Liver (tissue), 8 donors: ENCODE measurements at regions not wholly inside any gene's neighbourhood (a gene's known extent, or its start where the extent isn't known, plus 50 kb on each side); places are given as distances from the start of the nearest gene placed in this dataset.

Source experiments
- DNase-seq: peaks from one replicate; pipeline ENCODE4 v3.0.0-alpha.2; 2017; ENCODE audit warnings: low spot score
- H3K27ac ChIP-seq, 2 donors: one replicate each; pipeline ENCODE4 v1.7.0; 2013; ENCODE audit warnings: inconsistent platforms in 2 of 2, low read length in 2 of 2, control low read depth in 1 of 2, low read depth in 1 of 2, mild to moderate bottlenecking in 1 of 2
- H3K27me3 ChIP-seq, 4 donors: one replicate each; pipeline versions ENCODE4 v1.6.1 to v1.7.0; 2013; ENCODE audit warnings: low read length in 3 of 4, inconsistent platforms in 1 of 4, mild to moderate bottlenecking in 1 of 4, moderate library complexity in 1 of 4; ENCODE audit not compliant: control insufficient read depth in 4 of 4, insufficient read depth in 4 of 4
- H3K36me3 ChIP-seq, 4 donors: one replicate each; pipeline versions ENCODE4 v1.6.1 to v1.7.0; 2013; ENCODE audit warnings: low read length in 3 of 4, mild to moderate bottlenecking in 3 of 4, low read depth in 1 of 4, moderate library complexity in 1 of 4; ENCODE audit not compliant: control insufficient read depth in 4 of 4, insufficient read depth in 3 of 4
- H3K4me1 ChIP-seq, 4 donors: one replicate each; pipeline versions ENCODE4 v1.6.1 to v1.7.0; 2013; ENCODE audit warnings: low read length in 3 of 4, mild to moderate bottlenecking in 3 of 4, moderate library complexity in 1 of 4; ENCODE audit not compliant: control insufficient read depth in 4 of 4, insufficient read depth in 4 of 4
- H3K4me3 ChIP-seq, 3 donors: one replicate each; pipeline versions ENCODE4 v1.6.1 to v1.7.0; 2013; ENCODE audit warnings: low read length in 3 of 3, control low read depth in 1 of 3, low read depth in 1 of 3, mild to moderate bottlenecking in 1 of 3
- H3K9ac ChIP-seq, 2 donors: one replicate each; pipeline ENCODE4 v1.7.0; 2013; ENCODE audit warnings: low read length in 2 of 2, mild to moderate bottlenecking in 2 of 2, moderate library complexity in 2 of 2, control low read depth in 1 of 2, low read depth in 1 of 2
- H3K9me3 ChIP-seq, 4 donors: one replicate each; pipeline versions ENCODE4 v1.6.1 to v1.7.0; 2013; ENCODE audit warnings: low read length in 3 of 4; ENCODE audit not compliant: control insufficient read depth in 4 of 4
- EGR1 ChIP-seq, 2 donors: IDR thresholded peaks; 2 replicates each; pipeline ENCODE4 v1.6.1; 2016 to 2018; ENCODE audit warnings: antibody characterized with exemption in 2 of 2, low read depth in 2 of 2
- FOXA1 ChIP-seq: IDR thresholded peaks from 2 replicates; pipeline ENCODE4 v1.6.1; 2016; ENCODE audit warnings: antibody characterized with exemption
- FOXA2 ChIP-seq: IDR thresholded peaks from 2 replicates; pipeline ENCODE4 v1.6.1; 2016; ENCODE audit warnings: antibody characterized with exemption
- GABPA ChIP-seq, 2 donors: IDR thresholded peaks in 1 of 2; conservative IDR thresholded peaks in 1 of 2; 2 replicates each; pipeline ENCODE4 v1.6.1; 2016; ENCODE audit warnings: antibody characterized with exemption in 2 of 2, mild to moderate bottlenecking in 1 of 2, moderate library complexity in 1 of 2
- HNF4A ChIP-seq, 2 donors: conservative IDR thresholded peaks; 2 replicates each; pipeline ENCODE4 v1.6.1; 2016; ENCODE audit warnings: antibody characterized with exemption in 2 of 2, mild to moderate bottlenecking in 2 of 2
- HNF4G ChIP-seq: IDR thresholded peaks from 2 replicates; pipeline ENCODE4 v1.6.1; 2016; ENCODE audit warnings: antibody characterized with exemption
- JUND ChIP-seq, 2 donors: IDR thresholded peaks; 2 replicates each; pipeline ENCODE4 v1.6.1; 2016; ENCODE audit warnings: antibody characterized with exemption in 2 of 2
- NR2F2 ChIP-seq: IDR thresholded peaks from 2 replicates; pipeline ENCODE4 v1.6.1; 2016; ENCODE audit warnings: antibody characterized with exemption
- RXRA ChIP-seq, 2 donors: IDR thresholded peaks; 2 replicates each; pipeline ENCODE4 v1.6.1; 2017 to 2018; ENCODE audit warnings: antibody characterized with exemption in 2 of 2, mild to moderate bottlenecking in 1 of 2
- SP1 ChIP-seq: IDR thresholded peaks from 2 replicates; pipeline ENCODE4 v1.6.1; 2018; ENCODE audit warnings: antibody characterized with exemption, mild to moderate bottlenecking
- TAF1 ChIP-seq: conservative IDR thresholded peaks from 2 replicates; pipeline ENCODE4 v1.6.1; 2016; ENCODE audit warnings: antibody characterized with exemption, mild to moderate bottlenecking
- YY1 ChIP-seq: IDR thresholded peaks from 2 replicates; pipeline ENCODE4 v1.6.1; 2016; ENCODE audit warnings: antibody characterized with exemption, mild to moderate bottlenecking
- WGBS: extraction: QIAGEN DNeasy Blood & Tissue Kit; methylation state at CpG from one replicate; pipeline ENCODE4 v1.1.7; 2013; 5-methylcytosine and 5-hydroxymethylcytosine counted together
- TF ChIP-seq, protein P1 (sequence below): IDR thresholded peaks from 2 replicates; pipeline ENCODE4 v1.6.1; 2016; ENCODE audit warnings: antibody characterized with exemption
- TF ChIP-seq, protein P2 (sequence below): IDR thresholded peaks from 2 replicates; pipeline ENCODE4 v1.6.1; 2016; ENCODE audit warnings: antibody characterized with exemption
- TF ChIP-seq, protein P3 (sequence below): IDR thresholded peaks from 2 replicates; pipeline ENCODE4 v1.6.1; 2016; ENCODE audit warnings: antibody characterized with exemption, mild to moderate bottlenecking
- TF ChIP-seq, protein P4 (sequence below): fragments of 150-350 bp; IDR thresholded peaks from 2 replicates; pipeline ENCODE4 v1.5.1; 2017; ENCODE audit warnings: improper control_type of control experiment, low read depth, low read length; ENCODE audit not compliant: missing input control
- TF ChIP-seq, protein P5 (sequence below): IDR thresholded peaks from 2 replicates; pipeline ENCODE4 v1.6.1; 2016; ENCODE audit warnings: antibody characterized with exemption
- donor health status: healthy.
- donor health status: healthy.
- donor health status: healthy.
- donor health status: healthy.
- donor health status: healthy.

DNA sequence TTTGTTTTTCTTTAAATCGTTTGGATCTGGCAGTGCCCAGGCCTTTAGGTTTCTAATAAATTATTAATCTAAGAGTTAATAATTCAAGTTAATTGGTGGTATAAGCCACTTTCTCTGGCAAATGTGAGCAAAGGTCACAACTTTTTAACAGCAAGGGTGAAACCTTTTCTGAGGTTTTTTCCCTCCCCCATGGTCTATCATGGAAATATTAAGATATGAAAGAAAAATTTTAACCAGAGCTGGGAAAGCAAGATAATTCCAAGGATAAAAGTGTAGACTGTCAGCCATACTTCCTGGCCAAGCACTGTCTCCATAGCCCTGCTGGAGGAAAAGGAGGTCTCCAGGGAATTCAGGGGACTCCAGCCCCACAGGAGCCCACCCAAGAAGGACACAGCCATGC lies 341.2 kb downstream of the SETD4 start:
- Histone ChIP-seq H3K36me3 (no peaks in the 10 kb centered on the region), H3K4me3 (peak overlapping the region in 1 of 3 donors; percentile 20), H3K4me1 (peaks cover 0 to 7% (median 3%) of the 10 kb centered on the region in 4 donors), H3K27ac (no peak overlapping the region), H3K27me3 (no peaks in the 10 kb centered on the region), H3K9me3 (no peaks in the 10 kb centered on the region), H3K9ac (no peak overlapping the region)
- 27% methylated on average over 1 of the region's 1 CpG for WGBS
- TF ChIP-seq RXRA (IDR thresholded peaks at IDR 0.05) (peak in 1 of 2 donors; percentile 17), JUND (IDR thresholded peaks at IDR 0.05) (no peak), SP1 (peak; percentile 33), HNF4A (conservative IDR thresholded peaks at IDR 0.05) (peak in 1 of 2 donors; percentile 44)
- DNase-seq = no peak

DNA sequence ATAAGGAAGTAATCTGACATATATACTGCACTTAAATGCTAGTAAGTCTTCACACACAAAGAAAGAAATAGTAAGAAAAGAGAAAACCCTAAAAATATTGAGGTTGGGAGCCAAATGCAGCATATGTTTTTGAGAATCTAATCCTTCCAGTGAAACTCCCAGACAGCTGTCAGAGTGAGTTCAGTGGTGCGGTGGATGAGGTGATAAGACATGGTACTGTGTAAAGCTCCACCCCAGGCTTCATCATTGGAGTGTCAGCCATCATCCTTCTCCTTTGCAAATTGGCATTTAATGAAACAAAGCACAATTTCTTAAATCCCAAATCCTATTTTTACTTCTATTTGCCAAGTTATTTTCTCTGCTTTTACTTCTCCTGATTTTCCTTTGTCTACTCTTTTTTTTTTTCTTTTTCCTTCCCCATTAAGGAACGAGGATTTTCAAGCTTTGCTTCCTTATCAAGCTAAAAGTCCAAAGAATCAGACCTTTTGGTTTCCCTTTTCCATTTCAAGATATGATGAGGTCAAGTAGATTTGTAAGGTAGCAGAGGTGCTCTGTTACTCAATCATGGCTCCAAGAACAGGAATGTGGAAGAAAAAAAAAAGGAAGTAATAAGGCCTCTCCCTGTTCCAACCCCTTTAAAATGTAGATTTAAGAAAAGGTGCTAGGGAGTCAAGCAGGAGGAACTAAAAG lies 343.3 kb downstream of the SETD4 start:
- Histone ChIP-seq H3K36me3 (no peaks in the 10 kb centered on the region), H3K27ac (no peak overlapping the region), H3K9me3 (no peaks in the 10 kb centered on the region), H3K4me3 (no peak overlapping the region), H3K4me1 (peaks cover 0 to 7% (median 3%) of the 10 kb centered on the region in 4 donors), H3K27me3 (no peaks in the 10 kb centered on the region), H3K9ac (no peak overlapping the region)
- no peak for DNase-seq
- no peak for TF ChIP-seq YY1
- TF ChIP-seq EGR1 (IDR thresholded peaks at IDR 0.05; ENCODE audit: low read depth in 2 of 2) = no peak
- no peak for TF ChIP-seq GABPA (IDR thresholded peaks at IDR 0.05 in 1 of 2, conservative IDR thresholded peaks at IDR 0.05 in 1 of 2)
- TF ChIP-seq FOXA2 = no peak
- TF ChIP-seq TAF1 = no peak
- no peak for TF ChIP-seq NR2F2
- TF ChIP-seq, protein P1, sequence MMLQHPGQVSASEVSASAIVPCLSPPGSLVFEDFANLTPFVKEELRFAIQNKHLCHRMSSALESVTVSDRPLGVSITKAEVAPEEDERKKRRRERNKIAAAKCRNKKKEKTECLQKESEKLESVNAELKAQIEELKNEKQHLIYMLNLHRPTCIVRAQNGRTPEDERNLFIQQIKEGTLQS = no peak
- no peak for TF ChIP-seq RXRA (IDR thresholded peaks at IDR 0.05)
- TF ChIP-seq, protein P2, sequence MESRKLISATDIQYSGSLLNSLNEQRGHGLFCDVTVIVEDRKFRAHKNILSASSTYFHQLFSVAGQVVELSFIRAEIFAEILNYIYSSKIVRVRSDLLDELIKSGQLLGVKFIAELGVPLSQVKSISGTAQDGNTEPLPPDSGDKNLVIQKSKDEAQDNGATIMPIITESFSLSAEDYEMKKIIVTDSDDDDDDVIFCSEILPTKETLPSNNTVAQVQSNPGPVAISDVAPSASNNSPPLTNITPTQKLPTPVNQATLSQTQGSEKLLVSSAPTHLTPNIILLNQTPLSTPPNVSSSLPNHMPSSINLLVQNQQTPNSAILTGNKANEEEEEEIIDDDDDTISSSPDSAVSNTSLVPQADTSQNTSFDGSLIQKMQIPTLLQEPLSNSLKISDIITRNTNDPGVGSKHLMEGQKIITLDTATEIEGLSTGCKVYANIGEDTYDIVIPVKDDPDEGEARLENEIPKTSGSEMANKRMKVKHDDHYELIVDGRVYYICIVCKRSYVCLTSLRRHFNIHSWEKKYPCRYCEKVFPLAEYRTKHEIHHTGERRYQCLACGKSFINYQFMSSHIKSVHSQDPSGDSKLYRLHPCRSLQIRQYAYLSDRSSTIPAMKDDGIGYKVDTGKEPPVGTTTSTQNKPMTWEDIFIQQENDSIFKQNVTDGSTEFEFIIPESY = no peak
- no peak for TF ChIP-seq HNF4A (conservative IDR thresholded peaks at IDR 0.05)
- TF ChIP-seq FOXA1 = no peak
- no peak for TF ChIP-seq SP1
- no peak for TF ChIP-seq HNF4G
- TF ChIP-seq JUND (IDR thresholded peaks at IDR 0.05) = no peak
- TF ChIP-seq, protein P3, sequence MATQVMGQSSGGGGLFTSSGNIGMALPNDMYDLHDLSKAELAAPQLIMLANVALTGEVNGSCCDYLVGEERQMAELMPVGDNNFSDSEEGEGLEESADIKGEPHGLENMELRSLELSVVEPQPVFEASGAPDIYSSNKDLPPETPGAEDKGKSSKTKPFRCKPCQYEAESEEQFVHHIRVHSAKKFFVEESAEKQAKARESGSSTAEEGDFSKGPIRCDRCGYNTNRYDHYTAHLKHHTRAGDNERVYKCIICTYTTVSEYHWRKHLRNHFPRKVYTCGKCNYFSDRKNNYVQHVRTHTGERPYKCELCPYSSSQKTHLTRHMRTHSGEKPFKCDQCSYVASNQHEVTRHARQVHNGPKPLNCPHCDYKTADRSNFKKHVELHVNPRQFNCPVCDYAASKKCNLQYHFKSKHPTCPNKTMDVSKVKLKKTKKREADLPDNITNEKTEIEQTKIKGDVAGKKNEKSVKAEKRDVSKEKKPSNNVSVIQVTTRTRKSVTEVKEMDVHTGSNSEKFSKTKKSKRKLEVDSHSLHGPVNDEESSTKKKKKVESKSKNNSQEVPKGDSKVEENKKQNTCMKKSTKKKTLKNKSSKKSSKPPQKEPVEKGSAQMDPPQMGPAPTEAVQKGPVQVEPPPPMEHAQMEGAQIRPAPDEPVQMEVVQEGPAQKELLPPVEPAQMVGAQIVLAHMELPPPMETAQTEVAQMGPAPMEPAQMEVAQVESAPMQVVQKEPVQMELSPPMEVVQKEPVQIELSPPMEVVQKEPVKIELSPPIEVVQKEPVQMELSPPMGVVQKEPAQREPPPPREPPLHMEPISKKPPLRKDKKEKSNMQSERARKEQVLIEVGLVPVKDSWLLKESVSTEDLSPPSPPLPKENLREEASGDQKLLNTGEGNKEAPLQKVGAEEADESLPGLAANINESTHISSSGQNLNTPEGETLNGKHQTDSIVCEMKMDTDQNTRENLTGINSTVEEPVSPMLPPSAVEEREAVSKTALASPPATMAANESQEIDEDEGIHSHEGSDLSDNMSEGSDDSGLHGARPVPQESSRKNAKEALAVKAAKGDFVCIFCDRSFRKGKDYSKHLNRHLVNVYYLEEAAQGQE = no peak
- TF ChIP-seq, protein P4, sequence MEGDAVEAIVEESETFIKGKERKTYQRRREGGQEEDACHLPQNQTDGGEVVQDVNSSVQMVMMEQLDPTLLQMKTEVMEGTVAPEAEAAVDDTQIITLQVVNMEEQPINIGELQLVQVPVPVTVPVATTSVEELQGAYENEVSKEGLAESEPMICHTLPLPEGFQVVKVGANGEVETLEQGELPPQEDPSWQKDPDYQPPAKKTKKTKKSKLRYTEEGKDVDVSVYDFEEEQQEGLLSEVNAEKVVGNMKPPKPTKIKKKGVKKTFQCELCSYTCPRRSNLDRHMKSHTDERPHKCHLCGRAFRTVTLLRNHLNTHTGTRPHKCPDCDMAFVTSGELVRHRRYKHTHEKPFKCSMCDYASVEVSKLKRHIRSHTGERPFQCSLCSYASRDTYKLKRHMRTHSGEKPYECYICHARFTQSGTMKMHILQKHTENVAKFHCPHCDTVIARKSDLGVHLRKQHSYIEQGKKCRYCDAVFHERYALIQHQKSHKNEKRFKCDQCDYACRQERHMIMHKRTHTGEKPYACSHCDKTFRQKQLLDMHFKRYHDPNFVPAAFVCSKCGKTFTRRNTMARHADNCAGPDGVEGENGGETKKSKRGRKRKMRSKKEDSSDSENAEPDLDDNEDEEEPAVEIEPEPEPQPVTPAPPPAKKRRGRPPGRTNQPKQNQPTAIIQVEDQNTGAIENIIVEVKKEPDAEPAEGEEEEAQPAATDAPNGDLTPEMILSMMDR = no peak
- TF ChIP-seq, protein P5, sequence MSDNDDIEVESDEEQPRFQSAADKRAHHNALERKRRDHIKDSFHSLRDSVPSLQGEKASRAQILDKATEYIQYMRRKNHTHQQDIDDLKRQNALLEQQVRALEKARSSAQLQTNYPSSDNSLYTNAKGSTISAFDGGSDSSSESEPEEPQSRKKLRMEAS = no peak
- 77% methylated on average over 2 of the region's 2 CpGs for WGBS
